ENCODE measurements at regions not wholly inside any gene's neighbourhood (a gene's known extent, or its start where the extent isn't known, plus 50 kb on each side); places are given as distances from the start of the nearest gene placed in this dataset.

GRCh38 chr18:21955757-21956652 lies 213.4 kb upstream of the GATA6 start:
- no peaks in the 10 kb centered on the region for H3K9me3 ChIP-seq (ENCODE audit: control insufficient read depth in 2 of 3, low read length in 3 of 3)
- ATAC-seq (peak; percentile 92), DNase-seq (peak; percentile 32 to 77 (median 59))
- no peaks in the 10 kb centered on the region for H3K27me3 ChIP-seq (ENCODE audit: control insufficient read depth in 2 of 2, insufficient read depth in 2 of 2, low read length in 2 of 2)
- no peak overlapping the region for H3K4me3 ChIP-seq (ENCODE audit: low read length)
- no peak overlapping the region for H3K4me3 Mint-ChIP-seq
- intact Hi-C loops (cut with micrococcal nuclease) = loop anchor here in 1 of 2 donors (1.0 to 10.0 kb wide), 5 partner anchors 59 to 761 kb away; no protein-coding TSS in a partner anchor
- CTCF ChIA-PET = interaction anchor here (0.6 to 1.7 kb wide), 4 partner anchors 510 to 763 kb away, joined by 3 to 7 read pairs (median 5); no protein-coding TSS in a partner anchor
- H3K9me3 Mint-ChIP-seq = no peaks in the 10 kb centered on the region
- no peak overlapping the region for H3K27ac Mint-ChIP-seq
- POLR2A ChIA-PET = no interaction called here
- no peaks in the 10 kb centered on the region for H3K36me3 Mint-ChIP-seq
- no peak overlapping the region for H3K27ac ChIP-seq (ENCODE audit: low read depth, low read length)
- H3K27me3 Mint-ChIP-seq = peaks cover 8 to 30% (median 11%) of the 10 kb centered on the region in 5 donors
- H3K36me3 ChIP-seq (ENCODE audit: control insufficient read depth in 2 of 3, insufficient read depth in 3 of 3, low read length in 3 of 3) = no peaks in the 10 kb centered on the region
- no peaks in the 10 kb centered on the region for H3K4me1 ChIP-seq (ENCODE audit: control insufficient read depth in 2 of 2, insufficient read depth in 2 of 2, low read length in 2 of 2)
- H3K4me1 Mint-ChIP-seq = peaks cover 0 to 2% (median 0%) of the 10 kb centered on the region in 7 donors

GRCh38 chr18:21958263-21958662 lies 211.1 kb upstream of the GATA6 start:
- Mint-ChIP-seq H3K9me3 (no peaks in the 10 kb centered on the region), H3K36me3 (no peaks in the 10 kb centered on the region), H3K27ac (no peak overlapping the region), H3K27me3 (peaks cover 10 to 29% (median 15%) of the 10 kb centered on the region in 5 donors), H3K4me1 (peaks cover 0 to 2% (median 0%) of the 10 kb centered on the region in 7 donors), H3K4me3 (no peak overlapping the region)
- Histone ChIP-seq H3K4me3 (ENCODE audit: low read length) (no peak overlapping the region), H3K9me3 (ENCODE audit: control insufficient read depth in 2 of 3, low read length in 3 of 3) (no peaks in the 10 kb centered on the region), H3K4me1 (ENCODE audit: control insufficient read depth in 2 of 2, insufficient read depth in 2 of 2, low read length in 2 of 2) (no peaks in the 10 kb centered on the region), H3K27me3 (ENCODE audit: control insufficient read depth in 2 of 2, insufficient read depth in 2 of 2, low read length in 2 of 2) (no peaks in the 10 kb centered on the region), H3K36me3 (ENCODE audit: control insufficient read depth in 2 of 3, insufficient read depth in 3 of 3, low read length in 3 of 3) (no peaks in the 10 kb centered on the region), H3K27ac (ENCODE audit: low read depth, low read length) (no peak overlapping the region)
- ChIA-PET CTCF (interaction anchor here (1.1 kb wide), 1 partner anchor 764 kb away, joined by 5 read pairs; no protein-coding TSS in a partner anchor), POLR2A (no interaction called here)
- no peak for DNase-seq
- no peak for ATAC-seq
- intact Hi-C loops (cut with micrococcal nuclease) = loop anchor here in 1 of 2 donors (10.0 kb wide), 1 partner anchor 233 kb away; no protein-coding TSS in a partner anchor

GRCh38 chr18:21958707-21959450 lies 210.5 kb upstream of the GATA6 start:
- no peak overlapping the region for H3K4me3 ChIP-seq (ENCODE audit: low read length)
- H3K4me1 Mint-ChIP-seq = peaks cover 0 to 2% (median 0%) of the 10 kb centered on the region in 7 donors
- H3K27ac Mint-ChIP-seq = no peak overlapping the region
- no peak overlapping the region for H3K27ac ChIP-seq (ENCODE audit: low read depth, low read length)
- H3K4me1 ChIP-seq (ENCODE audit: control insufficient read depth in 2 of 2, insufficient read depth in 2 of 2, low read length in 2 of 2) = no peaks in the 10 kb centered on the region
- DNase-seq (no peak), ATAC-seq (no peak)
- POLR2A ChIA-PET = no interaction called here
- intact Hi-C loops (cut with micrococcal nuclease) = loop anchor here in 1 of 2 donors (10.0 kb wide), 1 partner anchor 234 kb away; no protein-coding TSS in a partner anchor
- CTCF ChIA-PET = interaction anchor here (1.1 kb wide), 1 partner anchor 764 kb away, joined by 5 read pairs; no protein-coding TSS in a partner anchor
- no peaks in the 10 kb centered on the region for H3K27me3 ChIP-seq (ENCODE audit: control insufficient read depth in 2 of 2, insufficient read depth in 2 of 2, low read length in 2 of 2)
- peaks cover 7 to 27% (median 16%) of the 10 kb centered on the region in 5 donors for H3K27me3 Mint-ChIP-seq
- H3K4me3 Mint-ChIP-seq = no peak overlapping the region
- no peaks in the 10 kb centered on the region for H3K36me3 ChIP-seq (ENCODE audit: control insufficient read depth in 2 of 3, insufficient read depth in 3 of 3, low read length in 3 of 3)
- no peaks in the 10 kb centered on the region for H3K9me3 Mint-ChIP-seq
- H3K9me3 ChIP-seq (ENCODE audit: control insufficient read depth in 2 of 3, low read length in 3 of 3) = no peaks in the 10 kb centered on the region
- H3K36me3 Mint-ChIP-seq = no peaks in the 10 kb centered on the region

GRCh38 chr18:21960189-21960588 lies 209.2 kb upstream of the GATA6 start:
- POLR2A ChIA-PET = no interaction called here
- ATAC-seq (no peak), DNase-seq (no peak)
- H3K27ac ChIP-seq (ENCODE audit: low read depth, low read length) = no peak overlapping the region
- Mint-ChIP-seq H3K27ac (no peak overlapping the region), H3K27me3 (peaks cover 5 to 16% (median 14%) of the 10 kb centered on the region in 5 donors), H3K4me1 (peaks cover 0 to 2% (median 0%) of the 10 kb centered on the region in 7 donors), H3K4me3 (no peak overlapping the region), H3K36me3 (no peaks in the 10 kb centered on the region), H3K9me3 (no peaks in the 10 kb centered on the region)
- H3K9me3 ChIP-seq (ENCODE audit: control insufficient read depth in 2 of 3, low read length in 3 of 3) = no peaks in the 10 kb centered on the region
- no peaks in the 10 kb centered on the region for H3K4me1 ChIP-seq (ENCODE audit: control insufficient read depth in 2 of 2, insufficient read depth in 2 of 2, low read length in 2 of 2)
- H3K4me3 ChIP-seq (ENCODE audit: low read length) = no peak overlapping the region
- intact Hi-C loops (cut with micrococcal nuclease) = no loop called here
- CTCF ChIA-PET = interaction anchor here (0.6 kb wide), 1 partner anchor 88 kb away, joined by 3 read pairs; no protein-coding TSS in a partner anchor
- no peaks in the 10 kb centered on the region for H3K36me3 ChIP-seq (ENCODE audit: control insufficient read depth in 2 of 3, insufficient read depth in 3 of 3, low read length in 3 of 3)
- H3K27me3 ChIP-seq (ENCODE audit: control insufficient read depth in 2 of 2, insufficient read depth in 2 of 2, low read length in 2 of 2) = no peaks in the 10 kb centered on the region

GRCh38 chr18:21963336-21963735 lies 206.1 kb upstream of the GATA6 start:
- Histone ChIP-seq H3K4me3 (ENCODE audit: low read length) (no peak overlapping the region), H3K27me3 (ENCODE audit: control insufficient read depth in 2 of 2, insufficient read depth in 2 of 2, low read length in 2 of 2) (no peaks in the 10 kb centered on the region), H3K9me3 (ENCODE audit: control insufficient read depth in 2 of 3, low read length in 3 of 3) (no peaks in the 10 kb centered on the region), H3K27ac (ENCODE audit: low read depth, low read length) (no peak overlapping the region), H3K36me3 (ENCODE audit: control insufficient read depth in 2 of 3, insufficient read depth in 3 of 3, low read length in 3 of 3) (no peaks in the 10 kb centered on the region), H3K4me1 (ENCODE audit: control insufficient read depth in 2 of 2, insufficient read depth in 2 of 2, low read length in 2 of 2) (no peaks in the 10 kb centered on the region)
- no peaks in the 10 kb centered on the region for H3K9me3 Mint-ChIP-seq
- no peaks in the 10 kb centered on the region for H3K4me1 Mint-ChIP-seq
- ATAC-seq = no peak
- no peak for DNase-seq
- H3K4me3 Mint-ChIP-seq = no peak overlapping the region
- no peaks in the 10 kb centered on the region for H3K36me3 Mint-ChIP-seq
- intact Hi-C loops (cut with micrococcal nuclease) = no loop called here
- POLR2A ChIA-PET = no interaction called here
- H3K27ac Mint-ChIP-seq = no peak overlapping the region
- CTCF ChIA-PET = no interaction called here
- H3K27me3 Mint-ChIP-seq = peaks cover 3 to 14% (median 10%) of the 10 kb centered on the region in 5 donors

GRCh38 chr18:21968338-21968737 lies 201.1 kb upstream of the GATA6 start:
- H3K36me3 Mint-ChIP-seq = no peaks in the 10 kb centered on the region
- CTCF ChIA-PET = no interaction called here
- ATAC-seq = no peak
- no peak for DNase-seq
- H3K9me3 Mint-ChIP-seq = no peaks in the 10 kb centered on the region
- Histone ChIP-seq H3K4me3 (ENCODE audit: low read length) (no peak overlapping the region), H3K27ac (ENCODE audit: low read depth, low read length) (no peak overlapping the region), H3K36me3 (ENCODE audit: control insufficient read depth in 2 of 3, insufficient read depth in 3 of 3, low read length in 3 of 3) (no peaks in the 10 kb centered on the region), H3K9me3 (ENCODE audit: control insufficient read depth in 2 of 3, low read length in 3 of 3) (no peaks in the 10 kb centered on the region), H3K27me3 (ENCODE audit: control insufficient read depth in 2 of 2, insufficient read depth in 2 of 2, low read length in 2 of 2) (no peaks in the 10 kb centered on the region), H3K4me1 (ENCODE audit: control insufficient read depth in 2 of 2, insufficient read depth in 2 of 2, low read length in 2 of 2) (no peaks in the 10 kb centered on the region)
- no peak overlapping the region for H3K27ac Mint-ChIP-seq
- peaks cover 0 to 4% (median under 1%) of the 10 kb centered on the region in 5 donors for H3K27me3 Mint-ChIP-seq
- H3K4me1 Mint-ChIP-seq = no peaks in the 10 kb centered on the region
- POLR2A ChIA-PET = no interaction called here
- no peak overlapping the region for H3K4me3 Mint-ChIP-seq
- intact Hi-C loops (cut with micrococcal nuclease) = no loop called here

All from naive thymus-derived CD4-positive, alpha-beta T cell (primary cell).